G401.6 (cell line): ENCODE measurements at regions not wholly inside any gene's neighbourhood (a gene's known extent, or its start where the extent isn't known, plus 50 kb on each side); places are given as distances from the start of the nearest gene placed in this dataset.
"Not testable (repeated sequence)": the region's sequence is repeated elsewhere in the genome, so short reads cannot be mapped to it uniquely, and the experiment has no call there.

Experiments used
- FAIRE-seq: peaks from 2 replicates; lab custom pipeline; 2012; peaks lifted over from hg19 to GRCh38; lab: Jason Lieb, UNC

GRCh38 chrX:128954697-128955096 lies 568.6 kb downstream of the SMARCA1 start:
- FAIRE-seq = not testable (repeated sequence)

- FAIRE-seq = no peak
These were observed 592.2 kb downstream of the SMARCA1 start for GRCh38 chrX:128931071-128931470.

GRCh38 chrX:128929271-128930057 lies 593.8 kb downstream of the SMARCA1 start:
- FAIRE-seq = no peak

- FAIRE-seq = no peak
These were observed 594.7 kb downstream of the SMARCA1 start for GRCh38 chrX:128928636-128929035.

GRCh38 chrX:128927363-128927762 lies 595.9 kb downstream of the SMARCA1 start:
- no peak for FAIRE-seq

GRCh38 chrX:128906753-128907152 lies 616.5 kb downstream of the SMARCA1 start:
- FAIRE-seq = no peak

- FAIRE-seq = no peak
These were observed 622.3 kb downstream of the SMARCA1 start for GRCh38 chrX:128901018-128901417.

GRCh38 chrX:128897621-128898020 lies 625.7 kb downstream of the SMARCA1 start:
- no peak for FAIRE-seq

- FAIRE-seq = no peak
These were observed 631.7 kb downstream of the SMARCA1 start for GRCh38 chrX:128891554-128891953.

- FAIRE-seq = no peak
These were observed 638.9 kb downstream of the SMARCA1 start for GRCh38 chrX:128884430-128884829.

- FAIRE-seq = no peak
These were observed 639.6 kb downstream of the SMARCA1 start for GRCh38 chrX:128883650-128884049.

GRCh38 chrX:128870361-128870760 lies 652.9 kb downstream of the SMARCA1 start:
- FAIRE-seq = no peak

GRCh38 chrX:128862557-128862956 lies 660.7 kb downstream of the SMARCA1 start:
- no peak for FAIRE-seq

GRCh38 chrX:128848374-128848773 lies 674.9 kb downstream of the SMARCA1 start:
- FAIRE-seq = no peak

GRCh38 chrX:128846385-128846784 lies 676.9 kb downstream of the SMARCA1 start:
- FAIRE-seq = no peak

GRCh38 chrX:128818690-128819089 lies 704.6 kb downstream of the SMARCA1 start:
- no peak for FAIRE-seq

- no peak for FAIRE-seq
These were observed 706.4 kb downstream of the SMARCA1 start for GRCh38 chrX:128816919-128817318.

- no peak for FAIRE-seq
These were observed 715.9 kb downstream of the SMARCA1 start for GRCh38 chrX:128807367-128807766.

- FAIRE-seq = no peak
These were observed 718.1 kb downstream of the SMARCA1 start for GRCh38 chrX:128805236-128805635.

- FAIRE-seq = no peak
These were observed 718.5 kb downstream of the SMARCA1 start for GRCh38 chrX:128804828-128805227.

GRCh38 chrX:128800138-128800537 lies 723.2 kb downstream of the SMARCA1 start:
- FAIRE-seq = no peak

- not testable (repeated sequence) for FAIRE-seq
These were observed 730.9 kb upstream of the ACTRT1 start for GRCh38 chrX:128783139-128783538.

GRCh38 chrX:128781506-128781905 lies 729.3 kb upstream of the ACTRT1 start:
- no peak for FAIRE-seq

GRCh38 chrX:128780934-128781333 lies 728.7 kb upstream of the ACTRT1 start:
- FAIRE-seq = no peak
